T-helper 1 cell treated with Interleukin-12 subunit alpha and Interleukin-12 subunit beta and Interleukin-4 antibody, amounts not matched to agents 30 ng/mL and 1 ng/mL, for 36 hours (primary cell): ENCODE measurements at regions not wholly inside any gene's neighbourhood (a gene's known extent, or its start where the extent isn't known, plus 50 kb on each side); places are given as distances from the start of the nearest gene placed in this dataset.

ENCODE experiments used
- intact Hi-C: fragments of 100-400 bp; cut with micrococcal nuclease; formaldehyde crosslinking; loops from one replicate; pipeline ENCODE4 v1.15.1; 2024

- intact Hi-C loops: no loop called here
Observed at GRCh38 chrX:42725196-42725595, 52.8 kb downstream of the PPP1R2C start.

GRCh38 chrX:42720209-42720608, 57.8 kb downstream of the PPP1R2C start:
- intact Hi-C loops: no loop called here

GRCh38 chrX:42715701-42716262, 62.2 kb downstream of the PPP1R2C start:
- intact Hi-C loops: no loop called here

- intact Hi-C loops: no loop called here
Observed at GRCh38 chrX:42714981-42715700, 62.8 kb downstream of the PPP1R2C start.

GRCh38 chrX:42710452-42710851, 67.5 kb downstream of the PPP1R2C start:
- intact Hi-C loops: no loop called here

- intact Hi-C loops: no loop called here
Observed at GRCh38 chrX:42708222-42708621, 69.7 kb downstream of the PPP1R2C start.

- intact Hi-C loops: no loop called here
Observed at GRCh38 chrX:42707742-42708141, 70.2 kb downstream of the PPP1R2C start.

GRCh38 chrX:42704454-42704853, 73.5 kb downstream of the PPP1R2C start:
- intact Hi-C loops: no loop called here

GRCh38 chrX:42697544-42697943, 80.4 kb downstream of the PPP1R2C start:
- intact Hi-C loops: no loop called here

- intact Hi-C loops: no loop called here
Observed at GRCh38 chrX:42696536-42697124, 81.3 kb downstream of the PPP1R2C start.

GRCh38 chrX:42695800-42696358, 82.1 kb downstream of the PPP1R2C start:
- intact Hi-C loops: no loop called here

GRCh38 chrX:42694260-42694815, 83.6 kb downstream of the PPP1R2C start:
- intact Hi-C loops: no loop called here

- intact Hi-C loops: no loop called here
Observed at GRCh38 chrX:42691196-42691595, 86.8 kb downstream of the PPP1R2C start.

- intact Hi-C loops: no loop called here
Observed at GRCh38 chrX:42686706-42687105, 91.3 kb downstream of the PPP1R2C start.

GRCh38 chrX:42686296-42686695, 91.7 kb downstream of the PPP1R2C start:
- intact Hi-C loops: no loop called here

- intact Hi-C loops: no loop called here
Observed at GRCh38 chrX:42684065-42684464, 93.9 kb downstream of the PPP1R2C start.

GRCh38 chrX:42680666-42681065, 97.3 kb downstream of the PPP1R2C start:
- intact Hi-C loops: no loop called here

GRCh38 chrX:42678133-42678532, 99.8 kb downstream of the PPP1R2C start:
- intact Hi-C loops: no loop called here

- intact Hi-C loops: no loop called here
Observed at GRCh38 chrX:42673301-42673810, 104.6 kb downstream of the PPP1R2C start.

GRCh38 chrX:42664680-42665079, 113.3 kb downstream of the PPP1R2C start:
- intact Hi-C loops: no loop called here

- intact Hi-C loops: no loop called here
Observed at GRCh38 chrX:42628471-42628870, 149.5 kb downstream of the PPP1R2C start.

- intact Hi-C loops: no loop called here
Observed at GRCh38 chrX:42627891-42628290, 150.1 kb downstream of the PPP1R2C start.
